ENCODE measurements at regions not wholly inside any gene's neighbourhood (a gene's known extent, or its start where the extent isn't known, plus 50 kb on each side); places are given as distances from the start of the nearest gene placed in this dataset.
A peak's percentile ranks its signal among the peaks of the same experiment; 100 is the strongest.

DNA sequence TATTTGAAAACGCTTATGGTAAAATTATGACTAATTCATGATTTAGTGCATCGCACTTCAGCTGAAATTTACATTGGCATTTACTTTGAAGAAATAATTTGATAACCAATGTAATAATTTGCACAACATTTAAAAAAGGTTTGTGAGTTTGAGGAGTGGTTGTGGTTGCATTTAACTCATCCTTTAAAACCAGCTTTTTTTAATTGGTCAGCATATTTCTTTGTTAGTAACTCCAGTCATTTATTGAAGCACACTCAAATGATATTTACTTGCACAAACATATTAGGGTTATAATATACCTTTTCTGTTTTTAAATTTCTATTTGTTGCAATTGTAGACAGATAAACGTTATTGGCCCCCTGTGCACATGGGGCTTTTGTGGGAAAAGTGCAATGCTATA, 78.1 kb upstream of the AHI1 start:
- TF ChIP-seq SPI1 (IDR thresholded peaks at IDR 0.05; ENCODE audit: borderline replicate concordance, low read depth) (no peak), POLR2AphosphoS5 (IDR thresholded peaks at IDR 0.05; ENCODE audit: low read depth) (no peak), GABPA (IDR thresholded peaks at IDR 0.05; ENCODE audit: low read depth) (no peak)
- TF ChIP-seq, protein P1, sequence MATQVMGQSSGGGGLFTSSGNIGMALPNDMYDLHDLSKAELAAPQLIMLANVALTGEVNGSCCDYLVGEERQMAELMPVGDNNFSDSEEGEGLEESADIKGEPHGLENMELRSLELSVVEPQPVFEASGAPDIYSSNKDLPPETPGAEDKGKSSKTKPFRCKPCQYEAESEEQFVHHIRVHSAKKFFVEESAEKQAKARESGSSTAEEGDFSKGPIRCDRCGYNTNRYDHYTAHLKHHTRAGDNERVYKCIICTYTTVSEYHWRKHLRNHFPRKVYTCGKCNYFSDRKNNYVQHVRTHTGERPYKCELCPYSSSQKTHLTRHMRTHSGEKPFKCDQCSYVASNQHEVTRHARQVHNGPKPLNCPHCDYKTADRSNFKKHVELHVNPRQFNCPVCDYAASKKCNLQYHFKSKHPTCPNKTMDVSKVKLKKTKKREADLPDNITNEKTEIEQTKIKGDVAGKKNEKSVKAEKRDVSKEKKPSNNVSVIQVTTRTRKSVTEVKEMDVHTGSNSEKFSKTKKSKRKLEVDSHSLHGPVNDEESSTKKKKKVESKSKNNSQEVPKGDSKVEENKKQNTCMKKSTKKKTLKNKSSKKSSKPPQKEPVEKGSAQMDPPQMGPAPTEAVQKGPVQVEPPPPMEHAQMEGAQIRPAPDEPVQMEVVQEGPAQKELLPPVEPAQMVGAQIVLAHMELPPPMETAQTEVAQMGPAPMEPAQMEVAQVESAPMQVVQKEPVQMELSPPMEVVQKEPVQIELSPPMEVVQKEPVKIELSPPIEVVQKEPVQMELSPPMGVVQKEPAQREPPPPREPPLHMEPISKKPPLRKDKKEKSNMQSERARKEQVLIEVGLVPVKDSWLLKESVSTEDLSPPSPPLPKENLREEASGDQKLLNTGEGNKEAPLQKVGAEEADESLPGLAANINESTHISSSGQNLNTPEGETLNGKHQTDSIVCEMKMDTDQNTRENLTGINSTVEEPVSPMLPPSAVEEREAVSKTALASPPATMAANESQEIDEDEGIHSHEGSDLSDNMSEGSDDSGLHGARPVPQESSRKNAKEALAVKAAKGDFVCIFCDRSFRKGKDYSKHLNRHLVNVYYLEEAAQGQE (IDR thresholded peaks at IDR 0.05; ENCODE audit: insufficient replicate concordance, low read depth) = no peak
- TF ChIP-seq, protein P2, sequence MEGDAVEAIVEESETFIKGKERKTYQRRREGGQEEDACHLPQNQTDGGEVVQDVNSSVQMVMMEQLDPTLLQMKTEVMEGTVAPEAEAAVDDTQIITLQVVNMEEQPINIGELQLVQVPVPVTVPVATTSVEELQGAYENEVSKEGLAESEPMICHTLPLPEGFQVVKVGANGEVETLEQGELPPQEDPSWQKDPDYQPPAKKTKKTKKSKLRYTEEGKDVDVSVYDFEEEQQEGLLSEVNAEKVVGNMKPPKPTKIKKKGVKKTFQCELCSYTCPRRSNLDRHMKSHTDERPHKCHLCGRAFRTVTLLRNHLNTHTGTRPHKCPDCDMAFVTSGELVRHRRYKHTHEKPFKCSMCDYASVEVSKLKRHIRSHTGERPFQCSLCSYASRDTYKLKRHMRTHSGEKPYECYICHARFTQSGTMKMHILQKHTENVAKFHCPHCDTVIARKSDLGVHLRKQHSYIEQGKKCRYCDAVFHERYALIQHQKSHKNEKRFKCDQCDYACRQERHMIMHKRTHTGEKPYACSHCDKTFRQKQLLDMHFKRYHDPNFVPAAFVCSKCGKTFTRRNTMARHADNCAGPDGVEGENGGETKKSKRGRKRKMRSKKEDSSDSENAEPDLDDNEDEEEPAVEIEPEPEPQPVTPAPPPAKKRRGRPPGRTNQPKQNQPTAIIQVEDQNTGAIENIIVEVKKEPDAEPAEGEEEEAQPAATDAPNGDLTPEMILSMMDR (IDR thresholded peaks at IDR 0.05; ENCODE audit: insufficient read depth, low read length) = no peak
- Histone ChIP-seq H3K27ac (replicated peaks) (no peak overlapping the region), H3K27me3 (ENCODE audit: insufficient read depth, poor library complexity, severe bottlenecking) (no peaks in the 10 kb centered on the region), H3K4me3 (replicated peaks; ENCODE audit: insufficient read depth, low read length) (no peak overlapping the region)
- no peak for DNase-seq (ENCODE audit: low read depth in 1 of 2, low spot score in 1 of 2)

DNA sequence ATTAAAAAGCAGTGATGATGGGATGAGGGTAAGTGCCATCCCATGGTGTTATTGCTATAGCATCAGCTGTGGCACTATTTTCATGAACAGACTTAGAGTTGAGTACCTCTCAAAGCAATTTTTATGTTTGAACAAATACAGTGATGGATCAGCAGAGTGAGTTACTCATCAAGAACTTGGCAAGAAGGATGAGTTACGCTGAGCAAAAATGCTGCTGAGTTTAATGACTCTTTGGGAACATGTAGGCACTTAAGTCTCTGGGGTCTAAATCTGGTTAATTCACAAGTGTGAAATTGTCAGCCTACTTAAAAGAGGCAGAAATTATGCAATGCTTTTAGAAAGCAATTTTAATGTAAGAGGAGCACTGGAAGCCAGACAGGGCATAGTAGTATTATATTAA, 78.5 kb upstream of the AHI1 start:
- Histone ChIP-seq H3K27me3 (ENCODE audit: insufficient read depth, poor library complexity, severe bottlenecking) (no peaks in the 10 kb centered on the region), H3K27ac (replicated peaks) (no peak overlapping the region), H3K4me3 (replicated peaks; ENCODE audit: insufficient read depth, low read length) (no peak overlapping the region)
- TF ChIP-seq POLR2AphosphoS5 (IDR thresholded peaks at IDR 0.05; ENCODE audit: low read depth) = no peak
- DNase-seq (ENCODE audit: low read depth in 1 of 2, low spot score in 1 of 2) = no peak

DNA sequence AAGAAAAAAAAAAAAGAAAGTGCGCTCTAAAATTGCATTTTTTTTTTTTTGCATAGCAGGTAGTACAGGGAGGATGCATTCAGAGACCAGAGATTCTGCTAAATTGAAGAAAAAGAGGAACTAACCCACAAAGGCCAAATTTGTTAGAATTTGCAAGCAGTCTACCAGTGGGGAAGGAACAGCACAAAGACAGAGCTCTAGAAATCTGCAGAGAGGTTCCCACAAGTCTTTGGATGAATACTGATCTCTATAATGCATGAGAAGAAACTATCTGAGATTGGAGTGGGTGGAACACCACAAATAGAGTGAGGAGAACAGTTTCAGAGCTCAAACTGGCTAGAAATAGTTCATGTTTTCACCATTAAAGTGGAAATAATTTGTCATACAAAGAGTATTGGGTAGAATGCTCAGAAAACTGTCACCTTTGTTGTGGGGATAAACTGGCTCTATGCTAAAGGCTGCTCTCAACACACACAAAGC, 79.6 kb upstream of the AHI1 start:
- 0 out of 2 replicates have a peak, but pooled peaks have one; percentile 10 for TF ChIP-seq SPI1 (IDR thresholded peaks at IDR 0.05; ENCODE audit: borderline replicate concordance, low read depth)
- TF ChIP-seq, protein P1 (IDR thresholded peaks at IDR 0.05; ENCODE audit: insufficient replicate concordance, low read depth) = no peak
- TF ChIP-seq, protein P2 (IDR thresholded peaks at IDR 0.05; ENCODE audit: insufficient read depth, low read length) = no peak
- no peak for DNase-seq (ENCODE audit: low read depth in 1 of 2, low spot score in 1 of 2)
- no peak overlapping the region for H3K4me3 ChIP-seq (replicated peaks; ENCODE audit: insufficient read depth, low read length)
- H3K27ac ChIP-seq (replicated peaks) = no peak overlapping the region
- no peaks in the 10 kb centered on the region for H3K27me3 ChIP-seq (ENCODE audit: insufficient read depth, poor library complexity, severe bottlenecking)

DNA sequence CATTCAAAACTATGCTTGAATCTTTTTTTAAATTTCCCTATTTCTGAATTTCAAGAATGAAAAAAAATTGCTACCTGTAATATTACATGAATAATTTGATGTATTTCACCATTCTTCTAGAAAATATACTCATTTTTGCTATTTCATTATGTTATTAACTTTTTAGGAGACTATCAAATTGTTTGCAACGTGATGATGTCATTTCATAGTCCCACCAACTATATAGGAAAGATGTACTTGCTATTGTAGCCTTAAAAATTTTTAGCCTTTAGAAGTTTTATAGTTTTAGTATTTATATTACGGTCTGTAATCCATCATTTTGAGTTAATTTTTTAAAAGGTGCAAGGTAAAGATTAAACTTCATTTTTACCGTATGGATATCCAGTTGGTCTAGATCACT, 81.4 kb upstream of the AHI1 start:
- Histone ChIP-seq H3K27me3 (ENCODE audit: insufficient read depth, poor library complexity, severe bottlenecking) (no peaks in the 10 kb centered on the region), H3K27ac (replicated peaks) (no peak overlapping the region), H3K4me3 (replicated peaks; ENCODE audit: insufficient read depth, low read length) (no peak overlapping the region)
- TF ChIP-seq POLR2AphosphoS5 (IDR thresholded peaks at IDR 0.05; ENCODE audit: low read depth) (no peak), SPI1 (IDR thresholded peaks at IDR 0.05; ENCODE audit: borderline replicate concordance, low read depth) (no peak), GABPA (IDR thresholded peaks at IDR 0.05; ENCODE audit: low read depth) (no peak)
- TF ChIP-seq, protein P2 (IDR thresholded peaks at IDR 0.05; ENCODE audit: insufficient read depth, low read length) = no peak
- TF ChIP-seq, protein P1 (IDR thresholded peaks at IDR 0.05; ENCODE audit: insufficient replicate concordance, low read depth) = no peak
- no peak for DNase-seq (ENCODE audit: low read depth in 1 of 2, low spot score in 1 of 2)
